A673 (cell line): ENCODE measurements at regions not wholly inside any gene's neighbourhood (a gene's known extent, or its start where the extent isn't known, plus 50 kb on each side); places are given as distances from the start of the nearest gene placed in this dataset.

Source experiments
- CTCF ChIP-seq: fragments of 300-800, 200-600 bp; sonication (generic); conservative IDR thresholded peaks from 2 replicates; pipeline ENCODE4 v1.5.1; 2017; ENCODE audit warnings: low read depth, mild to moderate bottlenecking, antibody characterized with exemption, low read length, moderate library complexity, mixed read lengths
- EZH2 ChIP-seq: fragments of 200-600 bp; sonication (generic); IDR thresholded peaks from 2 replicates; pipeline ENCODE4 v1.6.1; 2017; ENCODE audit warnings: borderline replicate concordance, low read depth, mild to moderate bottlenecking, mixed read lengths, antibody characterized with exemption, low read length; ENCODE audit not compliant: poor library complexity, severe bottlenecking

GRCh38 chr1:21372383-21372782, 67.6 kb upstream of the NBPF3 start:
- TF ChIP-seq CTCF (no peak), EZH2 (no peak)
